Hindlimb muscle (tissue), 1 donor: ENCODE measurements at regions not wholly inside any gene's neighbourhood (a gene's known extent, or its start where the extent isn't known, plus 50 kb on each side); places are given as distances from the start of the nearest gene placed in this dataset.
"Not testable (repeated sequence)": the region's sequence is repeated elsewhere in the genome, so short reads cannot be mapped to it uniquely, and the experiment has no call there.

ENCODE experiments used
- DNase-seq: peaks from one replicate; pipeline ENCODE4 v3.0.0-alpha.2; 2013

DNA sequence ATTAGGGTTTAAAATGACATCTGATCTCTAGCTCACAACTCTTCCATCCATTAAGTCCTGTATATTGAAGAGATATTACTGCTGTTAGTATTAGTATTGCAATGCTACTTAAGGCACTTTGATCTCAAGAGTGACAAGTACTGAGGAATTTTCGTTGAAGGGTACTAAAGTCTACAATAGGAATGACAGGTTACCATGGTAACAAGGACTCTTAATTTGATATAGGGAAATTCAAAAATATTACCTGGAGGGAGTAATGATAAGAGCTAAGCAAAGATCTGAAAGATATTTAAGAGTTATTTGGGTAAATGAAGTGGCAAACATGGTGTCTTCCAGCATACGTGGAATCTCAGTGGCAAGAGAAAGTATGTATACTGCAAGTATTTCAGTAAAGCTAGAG, 518.0 kb upstream of the SLC35B3 start:
- no peak for DNase-seq

DNA sequence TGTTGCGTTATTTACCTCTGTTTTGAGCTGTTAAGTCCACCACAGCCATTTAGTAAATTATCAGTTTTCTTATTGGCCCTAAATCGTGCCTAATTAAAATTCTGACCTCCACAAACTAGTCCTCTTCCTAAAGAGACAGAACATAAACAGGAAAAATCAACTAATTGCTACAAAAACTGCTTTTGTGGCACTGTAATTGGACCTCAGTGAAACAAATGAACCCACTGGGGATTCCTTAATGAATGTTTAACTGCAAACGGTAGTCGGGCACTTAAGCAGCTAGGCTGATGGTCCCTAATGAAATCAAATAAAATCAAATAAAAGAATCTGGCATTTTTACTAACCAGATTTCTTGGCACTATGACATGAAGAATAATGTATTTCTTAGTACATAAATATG, 513.4 kb upstream of the SLC35B3 start:
- DNase-seq, result no peak

DNA sequence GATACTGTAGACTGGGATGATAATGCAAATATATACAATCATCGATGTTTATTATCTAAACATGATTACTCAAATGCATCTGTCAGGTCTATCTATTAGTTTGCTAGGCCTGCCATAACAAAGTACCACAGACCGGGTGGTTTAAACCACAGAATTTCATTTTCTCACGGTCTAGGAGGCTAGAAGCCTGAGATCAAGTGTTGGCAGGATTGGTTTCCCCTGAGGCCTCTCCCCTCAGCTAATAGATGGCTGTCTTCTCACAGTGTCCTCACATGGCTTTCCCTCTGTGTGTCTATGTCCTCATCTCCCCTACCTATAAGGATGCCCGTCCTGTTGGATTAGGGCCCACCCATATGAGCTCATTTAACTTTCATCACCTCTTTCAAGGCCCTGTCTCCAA, 512.6 kb upstream of the SLC35B3 start:
- DNase-seq, result no peak

DNA sequence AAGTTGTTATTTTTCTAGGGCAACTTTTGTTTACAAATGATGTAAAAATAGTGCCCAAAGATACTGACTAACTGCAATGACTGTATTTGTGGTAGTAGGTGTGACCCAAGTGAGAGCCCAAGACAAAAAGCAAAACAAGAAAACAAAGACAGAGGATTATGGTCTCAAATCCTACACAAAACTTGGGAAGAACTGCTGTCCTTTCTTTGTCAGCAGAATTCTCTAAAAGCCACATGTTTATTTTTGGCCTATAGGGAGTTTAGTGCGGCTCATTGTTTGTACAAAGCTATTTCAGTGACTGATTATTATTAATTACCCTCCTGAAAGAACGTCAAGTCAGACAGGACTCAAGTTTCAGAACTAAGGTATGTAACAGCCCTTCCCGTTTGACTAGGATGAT, 509.2 kb upstream of the SLC35B3 start:
- no peak for DNase-seq

DNA sequence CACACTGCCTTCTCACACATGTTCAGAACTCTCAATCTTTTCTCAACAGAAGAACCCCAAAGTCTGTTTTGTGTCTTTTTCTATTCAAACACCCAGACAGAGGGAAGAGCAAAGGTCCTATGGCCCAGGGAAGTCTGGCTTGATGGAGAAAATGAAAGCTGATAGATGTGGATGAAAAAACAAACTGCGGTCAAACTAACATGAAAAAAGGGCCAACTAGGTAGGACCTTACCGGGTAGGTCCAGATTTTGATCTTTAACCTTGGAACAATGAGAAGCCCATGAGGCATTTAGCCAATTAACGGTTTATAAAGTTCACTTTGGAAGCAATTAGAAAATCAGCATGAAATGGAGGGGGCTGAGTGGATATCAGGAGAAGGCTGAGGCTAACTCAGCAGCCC, 507.7 kb upstream of the SLC35B3 start:
- DNase-seq, result no peak

DNA sequence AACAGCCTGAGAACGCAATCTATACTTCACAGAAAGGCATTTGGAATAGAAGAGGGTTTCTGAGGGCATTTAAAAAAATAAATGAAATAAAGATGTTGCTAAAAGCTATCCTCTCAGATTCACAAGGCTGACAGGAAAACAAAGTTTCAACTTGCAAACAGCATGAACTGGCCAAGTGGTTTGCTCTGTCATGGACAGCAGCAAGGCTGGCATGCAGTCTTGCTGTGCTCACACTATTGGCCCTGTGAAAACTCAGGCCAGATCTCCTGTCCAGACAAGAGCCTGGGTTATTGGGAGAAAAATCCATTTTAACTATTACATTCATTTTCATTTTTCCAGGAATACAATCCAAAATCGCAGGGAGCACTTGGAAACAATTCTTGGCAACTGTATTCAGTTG, 506.2 kb upstream of the SLC35B3 start:
- peak; percentile 6 for DNase-seq

DNA sequence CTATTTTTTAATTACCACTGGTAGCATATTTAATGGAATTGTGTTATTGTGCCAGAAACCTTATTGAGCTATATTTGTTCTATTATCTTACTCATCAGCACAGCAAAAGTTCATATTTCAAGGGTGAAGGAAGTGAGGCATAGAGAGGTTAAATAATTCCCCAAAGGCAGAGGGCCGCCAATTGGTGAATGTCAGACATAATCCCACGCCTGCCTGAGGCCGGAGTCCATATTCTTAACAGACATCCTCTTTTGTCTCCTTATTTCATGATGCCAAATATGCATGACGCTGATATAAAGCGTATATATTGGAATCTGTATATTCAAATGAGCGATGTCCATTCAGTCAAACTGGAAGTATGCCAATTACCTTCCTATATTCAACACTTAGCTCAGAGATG, 505.0 kb upstream of the SLC35B3 start:
- no peak for DNase-seq

DNA sequence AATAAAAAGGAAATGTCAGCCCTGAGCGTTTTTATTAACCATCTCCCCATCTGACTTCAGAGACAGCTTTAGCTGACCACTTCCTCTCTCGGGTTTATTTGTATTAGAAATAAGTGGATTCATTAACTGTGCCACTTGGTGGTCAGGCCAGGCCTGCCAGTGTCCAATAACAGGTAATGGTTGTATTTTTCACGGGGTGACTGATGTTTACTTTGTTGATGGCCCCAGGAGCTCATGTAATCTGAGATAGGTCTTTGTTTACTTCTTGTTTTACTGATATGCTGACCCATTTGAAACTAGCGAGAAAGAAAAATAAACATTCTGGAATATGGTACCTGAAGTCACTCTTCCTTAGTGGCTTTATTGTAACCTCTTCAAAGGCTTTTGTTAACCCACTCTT, 504.3 kb upstream of the SLC35B3 start:
- DNase-seq, result no peak

DNA sequence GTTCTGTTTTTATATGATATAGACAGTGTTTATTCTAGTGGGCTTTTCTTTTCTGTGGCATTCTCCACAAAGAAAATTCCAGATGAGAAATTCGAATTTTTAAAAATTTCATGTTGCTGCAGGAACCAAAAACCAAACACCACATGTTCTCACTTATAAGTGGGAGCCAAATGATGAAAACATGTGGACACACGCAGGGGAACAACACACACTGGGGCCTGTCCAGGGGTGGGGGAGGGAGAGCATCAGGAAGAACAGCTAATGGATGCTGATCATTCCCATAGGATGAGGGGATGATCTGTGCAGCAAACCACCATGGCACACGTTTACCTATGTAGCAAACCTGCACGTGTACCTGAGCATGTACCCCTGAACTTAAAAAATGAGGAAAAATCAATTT, 499.0 kb upstream of the SLC35B3 start:
- no peak for DNase-seq

DNA sequence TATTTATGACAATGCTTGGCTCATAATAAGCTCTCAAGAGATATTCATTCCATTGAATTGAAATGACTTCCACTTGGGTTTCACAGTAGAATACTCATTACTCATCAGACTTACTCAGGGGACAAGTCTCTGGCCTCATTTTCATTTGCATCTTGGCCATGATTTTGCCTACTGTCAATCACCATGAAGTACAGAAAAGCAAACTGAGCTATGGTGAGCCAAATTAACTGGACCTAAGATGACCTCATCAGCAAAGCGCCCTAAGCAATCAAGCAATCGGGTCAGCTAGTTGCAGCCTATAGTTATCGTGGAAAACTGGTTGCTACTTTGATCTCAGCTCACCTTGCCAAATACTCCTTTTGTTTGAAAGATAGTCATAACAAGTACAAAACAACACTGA, 494.7 kb upstream of the SLC35B3 start:
- no peak for DNase-seq

DNA sequence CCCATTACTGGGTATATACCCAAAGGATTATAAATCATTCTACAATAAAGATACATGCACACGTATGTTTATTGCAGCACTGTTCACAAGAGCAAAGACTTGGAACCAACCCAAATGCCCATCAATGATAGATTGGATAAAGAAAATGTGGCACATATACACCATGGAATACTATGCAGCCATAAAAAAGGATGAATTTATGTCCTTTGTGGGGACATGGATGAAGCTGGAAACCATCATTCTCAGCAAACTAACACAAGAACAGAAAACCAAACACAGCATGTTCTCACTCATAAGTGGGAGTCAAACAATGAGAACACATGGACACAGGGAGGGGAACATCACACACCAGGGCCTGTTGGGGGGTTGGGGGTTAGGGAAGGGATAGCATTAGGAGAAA, 484.9 kb upstream of the SLC35B3 start:
- not testable (repeated sequence) for DNase-seq

DNA sequence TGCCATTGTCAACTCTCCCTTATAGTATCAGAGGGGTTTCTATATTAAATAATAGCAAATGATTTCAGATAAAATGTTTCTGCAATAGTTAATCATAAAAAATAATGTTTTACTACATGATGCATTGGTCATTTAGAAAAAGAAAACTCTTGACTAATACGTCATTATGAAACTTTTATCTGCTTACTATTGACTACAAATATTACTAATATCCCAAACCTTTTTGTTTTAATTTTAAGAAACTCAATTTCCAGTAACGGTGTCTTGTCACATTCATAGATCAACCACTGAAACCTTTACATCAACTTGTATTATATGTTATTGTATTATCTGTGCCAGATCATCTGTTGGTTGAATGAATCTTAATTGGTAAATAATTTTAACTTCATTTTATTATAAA, 482.9 kb upstream of the SLC35B3 start:
- DNase-seq, result no peak

DNA sequence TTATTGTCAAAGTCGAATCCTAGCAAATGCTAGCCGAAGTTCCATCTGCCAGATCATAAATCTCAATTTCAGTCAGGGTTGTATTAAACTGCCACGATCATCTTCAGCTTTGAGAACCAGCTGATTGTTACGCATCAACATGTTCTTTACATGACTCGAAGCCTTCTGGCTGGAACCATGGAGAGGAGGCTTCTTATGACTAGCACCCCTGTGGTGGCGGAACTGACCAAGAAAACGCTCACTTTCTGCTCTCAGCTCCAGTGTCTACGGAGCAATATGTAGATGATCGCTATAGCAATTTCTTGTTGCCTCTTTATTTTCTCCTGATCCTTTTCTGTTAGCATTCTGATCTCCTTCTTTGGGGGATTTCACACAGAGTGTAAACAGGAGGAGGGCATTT, 479.4 kb upstream of the SLC35B3 start:
- no peak for DNase-seq

DNA sequence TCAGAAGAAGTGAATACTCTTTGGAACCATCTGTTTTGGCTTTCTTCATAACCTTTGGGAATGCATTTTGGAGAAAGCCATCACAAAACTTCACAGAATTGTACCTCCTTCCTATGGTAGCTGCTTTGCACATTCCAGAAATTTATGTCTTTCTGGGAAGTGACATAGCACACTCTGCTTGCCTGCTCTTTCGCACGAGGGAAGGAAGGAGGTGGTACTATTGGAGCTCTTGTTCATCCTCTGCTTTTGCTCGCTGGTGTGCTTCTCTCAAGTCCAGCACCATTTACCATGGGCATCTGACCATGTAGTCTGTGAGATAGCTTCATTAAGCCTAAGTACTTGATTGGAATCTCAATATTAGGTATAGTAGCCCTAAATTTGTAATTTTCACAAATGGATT, 473.3 kb upstream of the SLC35B3 start:
- DNase-seq, result no peak

DNA sequence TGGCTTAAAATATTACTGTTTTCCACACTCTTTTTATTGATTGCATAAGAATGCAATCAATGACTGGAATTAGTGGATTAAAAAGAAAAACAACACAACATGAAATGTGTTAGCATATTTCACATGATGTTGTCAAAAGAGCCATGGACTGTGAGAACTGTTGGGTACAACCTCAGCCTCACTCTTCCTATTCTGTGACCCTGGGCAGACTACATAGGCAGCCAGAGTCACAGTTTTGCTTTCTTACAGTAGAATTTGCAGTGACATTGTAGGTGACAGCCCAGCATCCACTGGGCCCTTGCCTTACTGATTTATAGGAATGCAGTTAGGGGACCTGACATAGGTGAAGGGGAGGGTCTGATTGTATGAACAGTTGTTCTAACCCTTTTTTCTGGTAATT, 471.4 kb upstream of the SLC35B3 start:
- no peak for DNase-seq

DNA sequence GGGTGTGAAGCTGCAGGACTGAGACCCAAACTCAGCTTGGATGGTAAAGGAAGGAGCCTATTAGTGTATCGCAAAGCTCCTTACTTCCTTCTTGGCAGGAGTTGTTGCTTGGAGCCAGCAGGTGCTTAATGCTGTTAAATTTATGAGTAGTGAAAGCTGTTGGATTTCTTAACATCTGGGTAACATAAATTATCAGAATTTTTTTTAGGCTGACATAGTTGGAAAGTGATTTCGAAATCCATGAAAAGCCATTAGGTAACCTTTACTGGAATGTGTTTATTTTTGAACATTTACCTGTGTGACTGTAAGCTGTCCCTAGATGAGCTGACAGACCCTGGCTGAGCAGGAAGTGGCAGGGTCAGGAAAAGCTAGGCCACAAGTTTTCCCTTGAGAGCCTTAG, 470.4 kb upstream of the SLC35B3 start:
- no peak for DNase-seq

DNA sequence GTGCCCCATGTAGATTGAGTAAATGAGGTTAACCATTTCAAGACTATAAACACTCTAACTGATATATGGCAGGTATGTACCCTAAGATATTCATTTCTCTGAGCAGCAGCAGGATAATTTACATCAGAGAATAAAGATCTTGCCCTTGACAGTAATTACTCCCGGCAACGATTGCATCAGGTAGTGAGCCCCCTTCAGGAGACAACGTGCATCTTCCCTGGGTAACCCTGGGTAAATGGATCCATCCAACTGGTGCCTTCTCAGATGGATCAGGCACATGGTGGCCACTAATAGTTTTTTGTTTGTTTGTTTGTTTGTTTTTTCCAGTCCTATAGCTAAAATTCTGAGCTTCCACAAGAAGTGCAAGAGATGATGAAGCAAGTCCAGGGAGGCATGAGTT, 469.4 kb upstream of the SLC35B3 start:
- DNase-seq, result no peak

DNA sequence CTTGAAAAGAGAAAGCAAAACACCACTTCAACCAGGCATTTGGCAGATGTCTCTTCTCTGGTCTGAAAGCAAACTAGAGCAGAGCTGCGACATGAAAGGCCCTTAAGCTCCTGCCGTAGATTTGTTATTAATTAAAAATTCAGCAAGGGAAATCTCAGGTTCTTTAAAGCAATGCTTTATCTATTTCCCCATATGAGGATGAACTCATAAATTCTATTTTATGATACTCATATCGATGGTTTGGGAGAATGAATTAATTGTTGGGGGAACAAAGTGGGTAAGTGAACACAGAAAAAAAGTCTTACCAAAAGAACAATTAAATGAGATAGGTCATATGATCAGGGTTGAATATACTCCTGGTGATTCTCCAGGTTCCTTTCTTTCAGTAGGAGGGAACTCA, 464.7 kb upstream of the SLC35B3 start:
- DNase-seq, result no peak

DNA sequence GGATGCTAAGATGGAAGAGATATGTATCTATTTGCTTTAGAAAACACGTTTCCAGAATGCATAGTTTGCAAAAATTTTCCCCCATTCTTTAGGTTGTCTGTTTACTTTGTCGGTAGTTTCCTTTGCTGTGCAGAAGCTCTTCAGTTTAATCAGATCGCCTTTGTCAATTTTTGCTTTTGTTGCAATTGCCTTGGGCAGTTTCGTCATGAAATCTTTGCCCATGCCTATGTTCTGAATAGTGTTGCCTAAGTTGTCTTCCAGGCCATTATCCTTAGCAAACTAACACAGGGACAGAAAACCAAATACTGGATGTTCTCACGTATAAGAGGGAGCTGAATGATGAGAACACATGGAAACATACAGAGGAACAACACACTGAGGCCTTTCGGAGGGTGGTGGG, 454.2 kb upstream of the SLC35B3 start:
- DNase-seq, result no peak

DNA sequence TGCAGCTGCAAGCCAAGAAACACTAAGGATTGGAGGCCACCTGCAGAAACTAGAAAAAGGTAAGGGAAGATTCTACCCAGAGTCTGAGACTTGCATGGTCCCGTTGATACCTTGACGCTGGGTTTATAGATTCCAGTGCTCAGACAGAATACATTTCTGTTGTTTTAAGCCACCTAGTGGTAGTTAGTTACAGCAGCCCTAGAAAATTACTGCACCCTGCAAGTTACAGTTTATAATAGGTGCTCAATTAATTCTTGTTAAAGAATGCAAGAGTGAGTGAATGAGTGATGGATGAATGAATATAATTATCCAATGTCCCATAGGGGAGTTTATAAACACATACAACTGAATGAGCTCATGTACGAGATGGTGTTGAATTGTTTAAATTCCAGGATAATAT, 453.1 kb upstream of the SLC35B3 start:
- no peak for DNase-seq

DNA sequence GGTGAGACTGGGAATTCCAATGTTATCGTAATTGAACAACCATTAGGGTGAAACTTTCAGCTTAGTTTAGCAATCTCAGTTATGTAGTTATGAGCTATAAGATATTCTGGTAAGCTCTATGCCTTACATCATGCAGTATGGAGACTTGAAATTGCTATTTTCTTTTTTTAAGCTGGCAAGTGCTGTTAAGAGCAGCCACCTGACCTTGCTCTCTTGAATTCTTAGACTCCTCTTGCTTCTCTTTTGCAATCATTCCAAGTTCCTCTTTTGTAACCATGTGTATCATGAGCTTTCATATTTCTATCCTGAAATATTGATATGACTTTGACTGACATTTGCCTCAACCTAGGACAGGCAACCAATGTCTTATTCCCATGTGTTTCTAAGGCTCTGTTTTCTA, 446.3 kb upstream of the SLC35B3 start:
- DNase-seq, result no peak

DNA sequence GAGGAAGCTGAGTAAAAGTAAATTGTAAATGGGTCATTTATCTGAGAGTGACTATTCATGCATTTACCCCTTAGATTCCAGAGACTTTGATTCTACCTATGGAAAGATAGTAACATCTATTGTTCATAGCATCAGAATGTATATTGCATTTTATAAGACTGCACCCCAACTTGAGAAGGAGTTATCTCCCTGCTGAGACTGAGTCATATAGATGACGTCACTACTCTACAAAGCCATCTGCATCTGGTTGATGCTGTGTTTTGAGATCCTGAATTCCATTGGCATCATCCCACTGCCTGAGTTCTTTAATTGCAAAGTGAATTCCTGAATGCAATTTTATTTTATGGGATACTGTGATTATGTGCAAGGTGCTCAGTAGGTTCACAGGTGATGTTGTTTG, 444.0 kb upstream of the SLC35B3 start:
- no peak for DNase-seq

DNA sequence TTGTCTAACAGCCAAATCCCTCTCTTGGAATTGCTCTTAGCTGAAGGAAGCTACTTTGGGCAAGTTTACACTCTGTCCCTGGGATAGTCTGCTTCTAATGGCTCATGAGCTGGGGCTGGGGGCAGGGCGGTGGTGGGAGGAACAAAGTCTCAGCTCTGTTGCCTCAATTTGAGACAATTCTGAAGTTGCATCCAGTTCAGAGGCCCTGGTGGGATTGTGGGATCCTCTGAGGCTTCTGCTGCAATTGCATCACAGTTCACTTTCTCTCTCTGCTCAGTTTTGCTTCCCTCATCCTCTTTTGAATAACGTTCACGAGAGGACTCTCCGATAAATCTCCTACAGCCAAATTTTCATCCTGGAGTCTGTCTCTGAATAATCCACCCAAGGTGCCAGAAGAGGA, 440.6 kb upstream of the SLC35B3 start:
- no peak for DNase-seq

DNA sequence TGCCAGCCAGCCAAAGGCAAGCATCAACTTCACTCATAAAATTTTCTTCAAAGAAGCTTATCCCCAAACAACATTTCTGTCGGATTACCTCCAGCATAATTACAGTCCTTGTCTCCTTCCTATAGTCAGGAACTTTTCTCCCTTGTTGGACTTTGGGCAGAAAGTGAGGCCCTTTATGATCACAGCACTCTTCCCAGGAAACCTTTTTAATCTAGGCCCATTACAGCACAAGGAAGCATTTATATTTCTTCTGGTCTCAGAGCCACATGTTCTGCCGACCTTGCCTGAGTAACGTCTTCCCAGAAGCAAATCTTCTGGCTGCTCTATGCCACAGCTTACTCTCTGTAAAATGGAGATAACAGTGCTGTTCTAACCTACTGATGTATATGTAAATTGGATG, 437.2 kb upstream of the SLC35B3 start:
- no peak for DNase-seq

DNA sequence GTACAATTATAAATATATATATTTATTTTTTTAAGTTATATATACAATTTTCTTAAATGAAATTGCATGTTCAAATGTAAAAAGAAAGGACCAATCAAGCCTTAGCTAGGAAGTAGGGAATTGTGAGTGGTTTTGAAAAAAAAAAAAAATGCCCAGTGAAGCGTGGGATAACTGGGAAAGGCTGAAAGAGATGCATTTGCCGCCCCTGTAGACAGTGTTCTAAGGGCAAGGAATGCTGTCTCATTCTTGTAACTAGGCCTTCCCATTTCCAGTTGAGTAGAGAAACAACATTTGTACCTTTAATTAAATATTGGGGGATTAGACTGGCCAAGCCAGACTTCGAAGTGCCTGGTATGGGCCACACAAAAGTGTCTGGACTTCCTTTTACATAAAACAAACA, 430.1 kb upstream of the SLC35B3 start:
- DNase-seq, result no peak

DNA sequence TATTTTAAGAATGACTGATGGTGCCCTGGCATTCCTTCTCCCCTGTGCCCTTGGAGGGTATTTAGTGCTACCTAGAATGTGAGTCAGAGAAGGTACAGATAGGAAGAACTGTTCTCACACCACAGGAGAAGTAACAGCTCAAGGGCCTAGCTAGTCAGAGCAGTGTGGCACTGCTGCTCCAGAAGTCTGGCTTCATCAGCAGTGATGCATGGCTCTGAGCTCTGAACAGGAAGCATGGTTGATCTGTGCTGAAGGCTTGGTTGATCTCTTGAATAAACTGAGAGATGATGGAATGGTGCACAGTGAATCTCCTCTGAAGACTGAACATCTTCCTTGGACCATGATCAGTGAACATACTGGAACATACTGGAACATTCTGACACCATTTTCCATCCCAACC, 425.3 kb upstream of the SLC35B3 start:
- no peak for DNase-seq
